COLO668 (cell line): ENCODE measurements at regions not wholly inside any gene's neighbourhood (a gene's known extent, or its start where the extent isn't known, plus 50 kb on each side); places are given as distances from the start of the nearest gene placed in this dataset.

Experiments used
- DNase-seq: peaks from one replicate; lab custom pipeline; 2025; ENCODE audit not compliant: unreplicated experiment; lab: John Stamatoyannopoulos, UW

GRCh38 chr9:7546261-7546660 is 253.3 kb downstream of the DMAC1 start:
- no peak for DNase-seq

- no peak for DNase-seq
These were observed 254.0 kb downstream of the DMAC1 start for GRCh38 chr9:7545371-7546165.

- peak; percentile 37 for DNase-seq
These were observed 256.9 kb downstream of the DMAC1 start for GRCh38 chr9:7542693-7543092.

- DNase-seq: no peak
These were observed 257.5 kb downstream of the DMAC1 start for GRCh38 chr9:7542126-7542525.

- DNase-seq: peak; percentile 49
These were observed 263.2 kb downstream of the DMAC1 start for GRCh38 chr9:7536310-7536939.

GRCh38 chr9:7534211-7534935 is 265.2 kb downstream of the DMAC1 start:
- no peak for DNase-seq

GRCh38 chr9:7533376-7534090 is 266.0 kb downstream of the DMAC1 start:
- DNase-seq: no peak

- DNase-seq: no peak
These were observed 276.0 kb downstream of the DMAC1 start for GRCh38 chr9:7523426-7524043.

- DNase-seq: no peak
These were observed 279.2 kb downstream of the DMAC1 start for GRCh38 chr9:7520396-7520795.

GRCh38 chr9:7516376-7516775 is 283.2 kb downstream of the DMAC1 start:
- no peak for DNase-seq

- DNase-seq: no peak
These were observed 289.4 kb downstream of the DMAC1 start for GRCh38 chr9:7510199-7510598.

GRCh38 chr9:7509576-7510145 is 289.9 kb downstream of the DMAC1 start:
- DNase-seq: no peak

- DNase-seq: no peak
These were observed 291.1 kb downstream of the DMAC1 start for GRCh38 chr9:7508516-7508915.

- no peak for DNase-seq
These were observed 291.9 kb downstream of the DMAC1 start for GRCh38 chr9:7507566-7508270.

- no peak for DNase-seq
These were observed 292.6 kb downstream of the DMAC1 start for GRCh38 chr9:7507026-7507425.

- DNase-seq: no peak
These were observed 299.1 kb downstream of the DMAC1 start for GRCh38 chr9:7500521-7500920.

- no peak for DNase-seq
These were observed 307.9 kb downstream of the DMAC1 start for GRCh38 chr9:7491641-7492040.

GRCh38 chr9:7490317-7491108 is 309.1 kb downstream of the DMAC1 start:
- no peak for DNase-seq

- DNase-seq: no peak
These were observed 310.5 kb downstream of the DMAC1 start for GRCh38 chr9:7489036-7489435.
